H7 (cell line): ENCODE measurements at regions not wholly inside any gene's neighbourhood (a gene's known extent, or its start where the extent isn't known, plus 50 kb on each side); places are given as distances from the start of the nearest gene placed in this dataset.

ENCODE experiments used
- DNase-seq: peaks from one replicate; pipeline ENCODE4 v3.0.0; 2012
- H3K27me3 ChIP-seq: 2 replicates; pipeline ENCODE4 v1.6.0; 2011; ENCODE audit warnings: mild to moderate bottlenecking, low read length; ENCODE audit not compliant: control insufficient read depth, insufficient read depth
- H3K36me3 ChIP-seq: replicated peaks from 2 replicates; pipeline ENCODE4 v1.5.1; 2011; ENCODE audit warnings: low read length; ENCODE audit not compliant: control insufficient read depth, insufficient read depth
- H3K4me3 ChIP-seq: 2 replicates; pipeline ENCODE4 v1.5.1; 2011; ENCODE audit warnings: low read depth, mild to moderate bottlenecking, control low read depth, low read length, moderate library complexity; ENCODE audit not compliant: insufficient read depth

DNA sequence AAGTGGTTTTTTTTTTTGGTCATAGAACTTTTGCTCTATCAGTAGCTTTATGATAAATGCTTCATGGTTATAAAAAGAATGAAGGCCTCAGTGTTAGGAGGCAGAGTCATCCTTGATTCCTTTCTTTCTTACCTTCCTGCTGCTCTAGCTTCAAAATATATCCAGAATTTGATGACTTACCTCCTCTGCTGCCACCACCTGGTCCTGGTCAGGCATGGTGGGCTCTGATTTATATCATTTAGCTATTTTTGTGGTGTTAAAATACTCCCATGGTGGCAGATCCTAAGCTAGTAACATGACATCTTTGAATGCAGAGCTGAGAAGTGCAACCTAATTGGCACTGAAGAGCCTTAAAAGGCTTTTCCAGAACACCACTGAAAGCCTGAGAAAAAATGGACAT, 508.8 kb upstream of the CDH8 start:
- Histone ChIP-seq H3K27me3 (no peaks in the 10 kb centered on the region), H3K36me3 (no peaks in the 10 kb centered on the region), H3K4me3 (no peak overlapping the region)
- DNase-seq = peak; percentile 0

DNA sequence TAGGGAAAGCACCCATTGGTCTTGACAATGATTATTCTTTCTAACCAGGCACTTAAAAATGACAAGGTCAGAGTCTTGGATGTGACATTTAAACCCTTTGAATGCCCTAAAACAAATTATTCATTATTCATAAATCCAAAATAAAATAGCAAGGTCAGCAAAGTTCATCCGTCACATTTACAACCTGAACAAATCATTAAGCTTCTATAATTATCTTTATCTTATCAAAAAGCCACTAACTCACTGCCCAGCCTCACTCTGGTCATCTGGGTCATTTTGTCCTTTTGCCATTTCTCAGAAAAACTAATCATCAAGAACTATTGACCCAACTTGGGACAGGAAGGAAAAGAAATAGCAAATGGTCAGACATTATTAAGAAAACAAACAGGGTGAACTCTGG, 507.3 kb upstream of the CDH8 start:
- no peaks in the 10 kb centered on the region for H3K36me3 ChIP-seq
- H3K27me3 ChIP-seq = no peaks in the 10 kb centered on the region
- no peak overlapping the region for H3K4me3 ChIP-seq
- no peak for DNase-seq

DNA sequence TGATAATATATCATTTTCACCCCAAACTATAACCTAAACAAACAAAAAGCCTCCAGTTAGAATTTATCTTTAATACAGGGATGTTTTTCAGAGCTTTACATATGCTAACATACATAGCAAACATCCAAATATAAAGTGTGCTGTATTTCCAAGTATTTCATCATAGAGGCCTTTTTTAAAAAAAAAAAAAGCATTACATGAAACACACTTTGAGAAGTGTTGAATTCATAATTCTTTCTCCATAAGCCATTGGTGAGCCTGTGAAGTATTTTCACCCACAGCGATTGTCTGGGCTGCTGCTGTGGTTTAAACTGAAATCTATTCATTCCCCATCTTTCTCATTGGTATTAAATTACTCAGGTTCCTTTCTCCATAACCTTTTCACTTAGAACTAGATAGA, 503.4 kb upstream of the CDH8 start:
- DNase-seq = no peak
- Histone ChIP-seq H3K4me3 (no peak overlapping the region), H3K36me3 (no peaks in the 10 kb centered on the region), H3K27me3 (no peaks in the 10 kb centered on the region)

DNA sequence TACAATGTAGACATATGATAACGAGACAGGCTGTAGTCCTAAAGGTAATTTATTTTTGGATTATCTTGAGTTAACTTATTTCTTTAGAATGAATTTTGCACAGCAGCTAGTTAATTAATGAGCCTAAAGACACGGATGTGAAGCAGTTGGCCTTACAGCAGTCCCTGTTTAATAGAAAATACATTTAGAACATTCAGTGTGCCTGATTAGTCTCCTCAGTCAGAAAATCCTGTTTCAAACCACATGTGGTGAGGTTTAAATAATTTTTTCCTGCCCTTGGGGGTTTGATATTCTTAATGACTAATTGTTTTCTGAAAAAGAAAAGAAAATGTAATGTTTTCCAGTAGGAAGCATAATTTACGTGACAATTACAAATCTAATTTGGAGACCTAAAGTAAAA, 494.2 kb upstream of the CDH8 start:
- no peak for DNase-seq
- no peaks in the 10 kb centered on the region for H3K36me3 ChIP-seq
- no peaks in the 10 kb centered on the region for H3K27me3 ChIP-seq
- H3K4me3 ChIP-seq = no peak overlapping the region

DNA sequence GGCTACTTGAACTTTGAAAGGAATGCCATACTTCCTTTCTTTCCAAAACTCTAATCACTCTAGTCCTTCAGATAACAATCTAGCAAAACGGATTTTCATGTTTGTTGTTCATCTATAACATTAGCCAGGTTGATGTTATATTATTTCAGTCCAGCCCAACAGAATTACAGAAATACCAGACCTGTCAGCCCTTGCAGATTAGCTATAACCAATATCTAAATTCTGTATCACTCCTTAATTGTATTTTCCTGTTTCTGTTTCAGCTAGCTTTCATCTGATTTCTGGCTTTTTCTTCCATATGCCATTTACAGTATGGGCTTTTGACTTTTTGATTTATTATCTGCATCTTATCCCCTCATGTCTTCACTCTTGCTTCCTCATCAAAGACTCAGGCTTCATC, 479.8 kb upstream of the CDH8 start:
- no peak overlapping the region for H3K4me3 ChIP-seq
- H3K27me3 ChIP-seq = no peaks in the 10 kb centered on the region
- no peak for DNase-seq
- H3K36me3 ChIP-seq = no peaks in the 10 kb centered on the region

DNA sequence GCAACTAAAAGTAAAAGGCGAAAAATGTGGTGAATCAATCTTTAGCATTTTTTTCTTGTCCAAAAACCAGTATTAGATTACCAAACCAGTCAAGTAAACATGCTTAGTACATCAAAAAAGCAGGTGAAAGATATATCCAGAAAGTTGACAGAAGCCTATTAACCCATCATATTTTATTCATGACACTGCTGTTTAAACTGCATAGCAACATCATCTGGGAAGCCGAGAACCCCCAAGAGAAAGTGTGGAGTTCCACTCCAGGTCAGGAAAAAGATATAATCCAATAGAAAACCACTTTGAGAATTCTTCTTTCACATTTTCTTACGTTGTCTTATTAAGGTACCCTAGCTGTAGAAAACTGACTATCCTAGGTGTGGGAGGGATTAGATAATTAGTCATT, 466.8 kb upstream of the CDH8 start:
- Histone ChIP-seq H3K36me3 (no peaks in the 10 kb centered on the region), H3K27me3 (no peaks in the 10 kb centered on the region), H3K4me3 (no peak overlapping the region)
- DNase-seq = no peak

DNA sequence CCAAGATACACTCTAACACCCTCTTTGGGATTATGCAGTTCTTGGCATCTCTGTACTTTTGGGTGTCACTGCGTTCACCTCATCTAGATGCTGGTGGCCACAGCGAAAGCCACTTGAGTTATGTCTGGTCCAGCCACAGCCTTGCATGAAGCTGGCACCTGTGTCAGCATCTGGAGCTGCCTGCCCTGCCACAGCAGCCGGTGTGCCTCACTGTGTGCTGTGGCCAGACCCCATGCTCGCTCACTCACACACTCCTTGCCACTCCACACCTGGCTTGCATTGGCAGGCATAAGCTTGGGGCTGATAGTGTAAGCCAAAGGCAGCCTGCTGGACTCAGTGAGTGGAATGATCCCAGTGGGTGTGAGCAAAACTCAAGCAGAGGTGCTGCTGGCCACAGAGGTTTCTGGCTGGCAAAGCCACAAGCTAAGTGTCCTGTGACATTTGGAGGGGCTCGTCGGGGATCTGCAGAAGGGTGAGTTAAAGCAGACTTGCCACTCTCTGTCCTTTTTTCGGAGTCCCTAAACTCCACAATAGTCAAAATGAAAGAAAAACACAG, 442.7 kb upstream of the CDH8 start:
- H3K27me3 ChIP-seq = no peaks in the 10 kb centered on the region
- no peak for DNase-seq
- H3K4me3 ChIP-seq = no peak overlapping the region
- no peaks in the 10 kb centered on the region for H3K36me3 ChIP-seq

DNA sequence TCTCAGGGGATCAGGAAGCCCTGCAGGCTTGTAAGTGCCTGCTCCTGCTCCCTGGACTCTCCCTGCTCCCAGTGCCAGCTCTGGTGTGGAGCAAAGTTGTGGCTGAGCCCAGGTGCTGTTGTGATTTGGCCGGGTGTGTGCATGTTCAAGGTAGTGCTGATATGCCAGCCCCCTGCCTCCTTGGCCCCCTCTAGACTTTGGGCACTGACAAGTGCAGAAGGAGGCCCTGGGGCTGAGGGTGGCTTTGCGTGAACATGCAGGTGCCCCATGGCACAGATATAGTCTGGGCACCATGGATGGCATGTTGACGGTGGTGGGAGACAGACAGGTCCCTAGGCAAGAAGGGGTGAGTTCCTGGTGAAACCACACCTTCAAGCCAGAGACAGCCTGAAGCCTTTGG, 441.6 kb upstream of the CDH8 start:
- no peak overlapping the region for H3K4me3 ChIP-seq
- no peak for DNase-seq
- H3K36me3 ChIP-seq = no peaks in the 10 kb centered on the region
- H3K27me3 ChIP-seq = no peaks in the 10 kb centered on the region

DNA sequence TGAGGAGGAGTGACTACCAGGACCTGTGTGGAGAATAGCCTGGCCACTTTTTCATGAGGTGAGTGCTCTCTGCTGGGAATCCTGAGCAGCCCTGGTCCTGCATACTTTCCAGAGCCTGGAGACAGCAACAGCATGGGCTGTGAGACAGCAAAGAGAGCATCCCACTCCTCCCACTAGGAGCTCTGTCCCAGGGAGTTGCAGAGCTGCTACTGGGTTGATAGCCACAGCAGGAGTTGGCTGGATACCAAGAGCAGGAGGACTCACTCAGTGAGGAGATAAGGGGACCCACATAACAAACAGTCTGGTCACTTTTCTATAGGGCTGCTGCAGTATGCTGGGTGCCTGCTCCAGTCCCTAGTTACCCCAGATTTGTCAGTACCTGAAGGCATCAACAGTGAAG, 439.3 kb upstream of the CDH8 start:
- H3K27me3 ChIP-seq = no peaks in the 10 kb centered on the region
- DNase-seq = no peak
- H3K4me3 ChIP-seq = no peak overlapping the region
- no peaks in the 10 kb centered on the region for H3K36me3 ChIP-seq

DNA sequence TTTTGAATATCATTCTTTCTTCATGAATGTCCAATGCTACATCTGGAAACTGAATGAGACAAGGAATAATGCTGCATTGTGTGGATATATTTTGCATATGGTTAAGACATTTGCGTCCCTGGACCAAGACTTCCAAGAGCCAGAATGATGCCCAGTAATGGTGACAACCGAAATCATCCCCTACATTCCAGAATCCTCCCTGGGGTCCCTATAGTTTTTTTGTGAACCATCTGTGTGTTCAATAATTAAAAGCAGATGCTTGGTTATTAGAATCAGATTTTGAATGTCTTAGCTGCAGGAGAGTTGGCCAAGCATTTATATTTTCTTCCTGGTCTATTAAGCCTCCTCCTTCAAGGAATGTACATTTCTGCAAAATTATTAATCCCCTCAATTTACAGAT, 426.7 kb upstream of the CDH8 start:
- no peaks in the 10 kb centered on the region for H3K36me3 ChIP-seq
- no peaks in the 10 kb centered on the region for H3K27me3 ChIP-seq
- H3K4me3 ChIP-seq = no peak overlapping the region
- no peak for DNase-seq

DNA sequence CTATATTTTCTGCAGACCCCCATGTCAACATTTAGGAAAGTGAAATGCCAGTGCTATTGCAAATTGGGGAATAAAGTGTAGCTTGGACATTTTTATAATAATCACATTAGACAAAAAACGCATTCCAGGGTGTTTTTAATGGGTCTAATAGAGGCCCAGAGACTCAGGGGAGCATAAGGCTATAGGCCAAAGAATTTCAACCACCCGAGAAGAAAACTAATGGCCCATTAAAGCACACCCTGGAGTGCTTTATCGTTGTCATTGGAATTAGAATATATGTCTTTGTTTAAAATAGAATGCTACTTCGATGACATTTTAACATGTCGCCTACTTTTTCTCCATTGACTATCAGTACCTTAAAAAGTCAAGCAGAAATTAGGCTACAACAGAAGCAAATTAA, 414.1 kb upstream of the CDH8 start:
- Histone ChIP-seq H3K4me3 (no peak overlapping the region), H3K27me3 (no peaks in the 10 kb centered on the region), H3K36me3 (no peaks in the 10 kb centered on the region)
- DNase-seq = no peak

DNA sequence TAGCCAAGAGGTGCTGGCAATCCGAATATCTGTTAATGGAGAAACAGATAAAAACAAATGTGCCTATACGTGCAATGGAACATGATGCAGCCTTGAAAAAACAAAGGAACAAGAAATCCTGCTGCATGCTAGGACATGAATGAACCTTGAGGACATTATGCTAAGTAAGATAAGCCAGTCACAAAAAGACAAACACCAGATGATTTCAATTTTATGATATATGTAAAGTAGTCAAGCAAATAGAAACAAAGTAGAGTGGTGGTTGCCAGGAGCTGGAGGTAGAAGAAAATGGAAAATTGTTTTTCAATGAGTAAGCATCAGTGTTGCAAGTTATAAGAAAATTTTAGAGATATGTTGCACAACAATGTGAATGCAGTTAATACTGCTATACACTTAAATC, 409.7 kb upstream of the CDH8 start:
- Histone ChIP-seq H3K36me3 (no peaks in the 10 kb centered on the region), H3K27me3 (no peaks in the 10 kb centered on the region), H3K4me3 (no peak overlapping the region)
- no peak for DNase-seq

DNA sequence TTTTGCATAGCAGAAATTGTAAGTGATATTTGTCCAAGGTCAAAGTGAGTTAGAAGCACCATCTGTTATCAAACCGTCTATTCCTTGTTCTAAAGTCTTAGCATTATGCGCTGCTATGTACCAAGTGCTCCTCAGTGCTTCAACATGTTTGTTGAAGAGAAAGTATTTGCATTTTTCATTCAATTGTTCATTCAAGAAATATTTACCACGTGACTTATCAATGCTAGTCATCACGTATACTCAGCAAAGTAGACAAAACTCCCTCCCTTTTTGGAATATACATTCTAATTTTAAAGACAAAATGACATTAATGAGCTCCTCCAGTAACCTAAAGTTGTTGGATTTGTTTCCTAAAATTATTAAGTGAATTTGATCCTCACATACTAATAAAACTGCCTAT, 388.0 kb upstream of the CDH8 start:
- Histone ChIP-seq H3K4me3 (no peak overlapping the region), H3K27me3 (no peaks in the 10 kb centered on the region), H3K36me3 (no peaks in the 10 kb centered on the region)
- DNase-seq = no peak

DNA sequence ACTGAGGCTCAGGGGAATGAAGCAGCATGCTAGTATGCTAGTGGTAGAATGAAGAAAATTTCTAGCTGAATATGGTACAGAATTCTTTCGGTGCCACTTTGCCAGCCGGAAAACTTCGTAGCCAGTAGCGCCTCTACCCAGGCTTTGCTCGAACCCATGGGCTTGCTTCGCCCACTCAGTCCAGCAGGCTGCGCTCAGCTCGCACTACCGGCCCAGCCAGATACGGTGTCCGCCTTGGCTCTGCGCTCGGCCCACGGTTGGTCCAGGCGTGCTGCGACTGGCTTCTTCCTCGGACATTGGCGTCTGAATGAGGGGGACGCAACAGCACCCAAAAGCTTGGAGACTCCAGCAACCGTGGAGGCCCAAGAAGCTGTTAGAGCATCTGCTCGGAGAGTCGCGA, 372.5 kb upstream of the CDH8 start:
- Histone ChIP-seq H3K27me3 (no peaks in the 10 kb centered on the region; the same call in 1 of the 2 replicates), H3K4me3 (no peak overlapping the region), H3K36me3 (no peaks in the 10 kb centered on the region)
- DNase-seq = peak; percentile 60

DNA sequence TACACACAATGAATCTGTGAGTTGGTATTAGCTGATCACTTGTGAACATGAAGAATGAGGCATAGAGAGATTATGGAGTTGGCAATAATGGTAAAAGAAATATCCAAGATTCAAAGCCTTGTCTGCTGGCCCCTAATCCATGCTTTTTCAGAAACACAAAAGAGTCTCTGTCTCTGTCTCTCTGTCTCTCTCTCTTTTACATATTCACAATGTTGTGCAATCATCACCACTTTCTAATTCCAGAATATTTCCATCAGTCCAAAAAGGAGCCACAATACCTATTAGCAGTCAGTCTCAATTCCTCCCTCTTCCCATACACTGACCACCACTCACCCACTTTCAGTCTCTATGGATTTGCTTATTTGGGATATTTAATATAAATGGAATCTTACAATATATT, 370.1 kb upstream of the CDH8 start:
- Histone ChIP-seq H3K27me3 (no peaks in the 10 kb centered on the region; the same call in 1 of the 2 replicates), H3K36me3 (no peaks in the 10 kb centered on the region), H3K4me3 (no peak overlapping the region)
- DNase-seq = no peak

DNA sequence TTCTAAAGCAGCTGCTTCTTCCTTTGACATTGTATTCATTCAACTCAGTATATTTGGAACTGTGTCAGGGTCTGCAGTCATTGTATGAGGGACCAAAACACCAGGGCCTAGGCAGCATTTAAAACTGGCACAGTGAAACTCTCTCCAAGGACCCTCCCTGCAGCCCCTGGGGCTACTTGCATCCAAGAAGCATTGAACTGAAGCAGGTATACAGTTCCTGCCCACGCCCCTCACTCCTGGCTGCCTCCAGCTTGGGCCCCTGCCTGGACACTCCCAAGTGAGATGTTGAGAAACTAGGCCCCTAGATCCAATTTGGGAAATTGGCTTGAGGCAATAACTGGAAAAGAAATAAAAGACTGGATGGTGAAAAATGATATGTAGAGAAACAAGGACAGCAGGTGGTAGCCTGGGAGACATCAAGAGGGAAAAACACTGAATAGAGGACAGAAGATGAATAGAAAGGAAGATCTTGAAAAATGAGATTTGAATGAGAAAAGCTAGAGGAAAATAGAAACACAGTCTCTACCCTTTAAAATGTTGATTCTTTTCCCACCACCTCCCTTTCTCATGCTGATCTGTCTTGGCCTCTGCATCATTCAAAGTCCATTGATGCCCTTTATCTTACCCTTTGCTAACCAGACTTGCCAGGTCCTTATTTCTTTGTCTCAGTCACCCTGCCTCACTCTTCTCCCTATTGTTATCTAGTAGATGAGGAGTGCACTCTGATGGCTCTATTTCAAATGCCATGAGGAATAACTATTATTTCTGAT, 368.8 kb upstream of the CDH8 start:
- no peaks in the 10 kb centered on the region for H3K36me3 ChIP-seq
- peak; percentile 56 for DNase-seq
- no peaks in the 10 kb centered on the region; the same call in 1 of the 2 replicates for H3K27me3 ChIP-seq
- H3K4me3 ChIP-seq = no peak overlapping the region
